Spleen (tissue), 7 donors: ENCODE measurements at regions not wholly inside any gene's neighbourhood (a gene's known extent, or its start where the extent isn't known, plus 50 kb on each side); places are given as distances from the start of the nearest gene placed in this dataset.

Experiments
- POLR2A ChIP-seq, 3 donors: fragments of 450-650 bp; IDR thresholded peaks; one replicate each; pipeline ENCODE4 v1.5.1; 2017; ENCODE audit warnings: antibody characterized with exemption in 3 of 3, mild to moderate bottlenecking in 1 of 3
- TF ChIP-seq, protein P1 (sequence below), 11 experiments: fragments of 200-600 bp in 7 of 11; fragments of 450-650 bp in 4 of 11; sonication (generic) in 4 of 11; IDR thresholded peaks in 8 of 11; conservative IDR thresholded peaks in 3 of 11; 1 replicate in 7 of 11; 2 replicates in 4 of 11; pipeline versions ENCODE4 v1.4.0 to v1.8.0; 2016 to 2021; ENCODE audit warnings: antibody characterized with exemption in 11 of 11, inconsistent platforms in 4 of 11, mild to moderate bottlenecking in 1 of 11
- donor health status: DM: no; HTN: no; CAD: no; lungs with moderate emphysema.
- donor health status: DM: no; HTN: no; CAD: no.
- donor health status: DM: no; HTN: no; CAD: no.

DNA sequence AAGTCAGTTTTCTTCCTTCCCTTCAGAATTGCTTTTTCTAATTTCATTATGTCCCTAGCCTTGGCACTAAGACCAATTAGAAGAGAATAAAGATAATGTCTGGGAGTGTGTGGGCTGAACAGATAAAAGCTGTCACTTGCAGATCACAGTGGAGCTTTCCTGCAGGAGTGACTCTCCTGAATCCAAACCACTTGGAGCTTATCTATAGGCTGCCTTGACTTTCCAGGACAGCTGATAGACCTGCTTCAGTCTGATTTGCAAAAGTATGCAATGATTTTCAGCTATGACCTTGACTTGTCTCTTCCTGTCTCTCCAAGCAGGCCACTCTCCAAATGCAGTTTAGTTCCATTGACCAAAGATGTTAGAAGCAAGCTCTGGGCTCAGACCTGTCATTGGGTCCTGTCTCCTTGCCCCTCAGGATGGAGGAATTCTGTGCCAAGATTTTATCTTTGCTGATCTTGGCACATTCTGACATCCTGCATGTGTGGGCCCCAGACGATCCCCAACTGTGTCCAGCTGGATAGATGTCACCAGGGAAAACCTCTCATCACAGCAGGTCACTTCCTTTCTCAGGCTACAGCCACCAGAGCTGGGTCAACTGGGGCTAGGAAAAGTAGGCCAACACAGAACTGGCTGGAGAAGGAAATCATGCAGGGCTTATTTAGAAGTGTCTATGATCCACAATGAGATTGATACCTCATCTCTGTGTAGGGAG, 120.9 kb upstream of the ZNF438 start:
- TF ChIP-seq POLR2A (IDR thresholded peaks at IDR 0.05), result no peak
- TF ChIP-seq, protein P1, sequence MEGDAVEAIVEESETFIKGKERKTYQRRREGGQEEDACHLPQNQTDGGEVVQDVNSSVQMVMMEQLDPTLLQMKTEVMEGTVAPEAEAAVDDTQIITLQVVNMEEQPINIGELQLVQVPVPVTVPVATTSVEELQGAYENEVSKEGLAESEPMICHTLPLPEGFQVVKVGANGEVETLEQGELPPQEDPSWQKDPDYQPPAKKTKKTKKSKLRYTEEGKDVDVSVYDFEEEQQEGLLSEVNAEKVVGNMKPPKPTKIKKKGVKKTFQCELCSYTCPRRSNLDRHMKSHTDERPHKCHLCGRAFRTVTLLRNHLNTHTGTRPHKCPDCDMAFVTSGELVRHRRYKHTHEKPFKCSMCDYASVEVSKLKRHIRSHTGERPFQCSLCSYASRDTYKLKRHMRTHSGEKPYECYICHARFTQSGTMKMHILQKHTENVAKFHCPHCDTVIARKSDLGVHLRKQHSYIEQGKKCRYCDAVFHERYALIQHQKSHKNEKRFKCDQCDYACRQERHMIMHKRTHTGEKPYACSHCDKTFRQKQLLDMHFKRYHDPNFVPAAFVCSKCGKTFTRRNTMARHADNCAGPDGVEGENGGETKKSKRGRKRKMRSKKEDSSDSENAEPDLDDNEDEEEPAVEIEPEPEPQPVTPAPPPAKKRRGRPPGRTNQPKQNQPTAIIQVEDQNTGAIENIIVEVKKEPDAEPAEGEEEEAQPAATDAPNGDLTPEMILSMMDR (IDR thresholded peaks at IDR 0.05 in 8 of 11, conservative IDR thresholded peaks at IDR 0.05 in 3 of 11), result no peak
